ENCODE measurements at regions not wholly inside any gene's neighbourhood (a gene's known extent, or its start where the extent isn't known, plus 50 kb on each side); places are given as distances from the start of the nearest gene placed in this dataset.

- TF ChIP-seq CTCF (IDR thresholded peaks at IDR 0.05; ENCODE audit: low read depth, low read length, missing control alignments) = no peak
- H3K4me3 ChIP-seq (ENCODE audit: low read depth, low read length) = no peak overlapping the region
- DNase-seq (ENCODE audit: low read depth) = no peak
Observed at GRCh38 chr1:229793488-229793887, 167.4 kb downstream of the URB2 start.

- no peak for DNase-seq (ENCODE audit: low read depth)
- TF ChIP-seq CTCF (IDR thresholded peaks at IDR 0.05; ENCODE audit: low read depth, low read length, missing control alignments) = no peak
Observed at GRCh38 chr1:229798558-229798957, 172.5 kb downstream of the URB2 start.

GRCh38 chr1:229803626-229804217 is 177.7 kb downstream of the URB2 start:
- DNase-seq (ENCODE audit: low read depth) = no peak
- H3K4me3 ChIP-seq (ENCODE audit: low read depth, low read length) = no peak overlapping the region
- no peak for TF ChIP-seq CTCF (IDR thresholded peaks at IDR 0.05; ENCODE audit: low read depth, low read length, missing control alignments)

More at GRCh38 chr1:229798558-229798957, 172.5 kb downstream of the URB2 start:
- no peak overlapping the region for H3K4me3 ChIP-seq (ENCODE audit: low read depth, low read length)

- DNase-seq (ENCODE audit: low read depth) = no peak
Observed at GRCh38 chr1:229808272-229808671, 182.2 kb downstream of the URB2 start.

GRCh38 chr1:229810140-229810539 is 184.1 kb downstream of the URB2 start:
- no peak overlapping the region for H3K4me3 ChIP-seq (ENCODE audit: low read depth, low read length)
- no peak for DNase-seq (ENCODE audit: low read depth)
- no peak for TF ChIP-seq CTCF (IDR thresholded peaks at IDR 0.05; ENCODE audit: low read depth, low read length, missing control alignments)

More at GRCh38 chr1:229808272-229808671, 182.2 kb downstream of the URB2 start:
- H3K4me3 ChIP-seq (ENCODE audit: low read depth, low read length) = no peak overlapping the region
- no peak for TF ChIP-seq CTCF (IDR thresholded peaks at IDR 0.05; ENCODE audit: low read depth, low read length, missing control alignments)

- DNase-seq (ENCODE audit: low read depth) = no peak
- no peak for TF ChIP-seq CTCF (IDR thresholded peaks at IDR 0.05; ENCODE audit: low read depth, low read length, missing control alignments)
Observed at GRCh38 chr1:229810961-229811360, 184.9 kb downstream of the URB2 start.

GRCh38 chr1:229812148-229812547 is 186.1 kb downstream of the URB2 start:
- H3K4me3 ChIP-seq (ENCODE audit: low read depth, low read length) = no peak overlapping the region
- TF ChIP-seq CTCF (IDR thresholded peaks at IDR 0.05; ENCODE audit: low read depth, low read length, missing control alignments) = no peak
- DNase-seq (ENCODE audit: low read depth) = no peak

More at GRCh38 chr1:229810961-229811360, 184.9 kb downstream of the URB2 start:
- no peak overlapping the region for H3K4me3 ChIP-seq (ENCODE audit: low read depth, low read length)

Measured in GM12864 (cell line).